Astrocyte of the cerebellum (primary cell): ENCODE measurements at regions not wholly inside any gene's neighbourhood (a gene's known extent, or its start where the extent isn't known, plus 50 kb on each side); places are given as distances from the start of the nearest gene placed in this dataset.

Experiments
- DNase-seq: peaks from one replicate; pipeline ENCODE4 v3.0.0-alpha.2; 2011; ENCODE audit warnings: low read depth
- H3K4me3 ChIP-seq: 2 replicates; pipeline ENCODE4 v1.5.1; 2011; ENCODE audit warnings: mild to moderate bottlenecking, low read depth, low read length, moderate library complexity
- in situ Hi-C: cut with HindIII; loops from 2 replicates; pipeline ENCODE4 v1.10.0; 2017; ENCODE audit warnings: low sequenced_read_pairs
- TF ChIP-seq, protein P1 (sequence below): IDR thresholded peaks from 2 replicates; pipeline ENCODE4 v1.5.1; 2012; ENCODE audit warnings: low read length, low read depth, moderate library complexity, mild to moderate bottlenecking; ENCODE audit errors: missing control alignments

DNA sequence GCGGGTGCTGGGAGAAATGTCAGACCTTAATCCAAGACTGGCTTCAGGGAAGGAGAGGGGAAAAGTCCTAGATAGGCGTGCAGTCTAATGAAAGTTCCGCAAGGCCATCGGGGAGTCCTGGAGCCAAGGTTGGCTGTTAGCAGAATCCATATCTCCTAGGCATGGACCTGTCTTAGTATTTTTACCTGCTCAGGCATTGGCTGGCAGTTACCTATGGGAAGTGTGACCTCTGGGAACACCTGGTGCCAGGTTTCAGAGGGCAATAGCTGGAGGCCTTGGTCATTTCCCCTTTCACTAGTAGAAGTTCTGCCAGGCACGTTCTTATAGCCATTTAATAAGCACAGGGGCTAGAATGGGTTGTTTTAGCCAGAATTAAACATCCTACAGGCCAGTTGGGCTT lies 330.8 kb upstream of the SEMA6D start:
- TF ChIP-seq, protein P1, sequence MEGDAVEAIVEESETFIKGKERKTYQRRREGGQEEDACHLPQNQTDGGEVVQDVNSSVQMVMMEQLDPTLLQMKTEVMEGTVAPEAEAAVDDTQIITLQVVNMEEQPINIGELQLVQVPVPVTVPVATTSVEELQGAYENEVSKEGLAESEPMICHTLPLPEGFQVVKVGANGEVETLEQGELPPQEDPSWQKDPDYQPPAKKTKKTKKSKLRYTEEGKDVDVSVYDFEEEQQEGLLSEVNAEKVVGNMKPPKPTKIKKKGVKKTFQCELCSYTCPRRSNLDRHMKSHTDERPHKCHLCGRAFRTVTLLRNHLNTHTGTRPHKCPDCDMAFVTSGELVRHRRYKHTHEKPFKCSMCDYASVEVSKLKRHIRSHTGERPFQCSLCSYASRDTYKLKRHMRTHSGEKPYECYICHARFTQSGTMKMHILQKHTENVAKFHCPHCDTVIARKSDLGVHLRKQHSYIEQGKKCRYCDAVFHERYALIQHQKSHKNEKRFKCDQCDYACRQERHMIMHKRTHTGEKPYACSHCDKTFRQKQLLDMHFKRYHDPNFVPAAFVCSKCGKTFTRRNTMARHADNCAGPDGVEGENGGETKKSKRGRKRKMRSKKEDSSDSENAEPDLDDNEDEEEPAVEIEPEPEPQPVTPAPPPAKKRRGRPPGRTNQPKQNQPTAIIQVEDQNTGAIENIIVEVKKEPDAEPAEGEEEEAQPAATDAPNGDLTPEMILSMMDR, result no peak
- in situ Hi-C loops, result no loop called here
- no peak overlapping the region for H3K4me3 ChIP-seq
- no peak for DNase-seq

DNA sequence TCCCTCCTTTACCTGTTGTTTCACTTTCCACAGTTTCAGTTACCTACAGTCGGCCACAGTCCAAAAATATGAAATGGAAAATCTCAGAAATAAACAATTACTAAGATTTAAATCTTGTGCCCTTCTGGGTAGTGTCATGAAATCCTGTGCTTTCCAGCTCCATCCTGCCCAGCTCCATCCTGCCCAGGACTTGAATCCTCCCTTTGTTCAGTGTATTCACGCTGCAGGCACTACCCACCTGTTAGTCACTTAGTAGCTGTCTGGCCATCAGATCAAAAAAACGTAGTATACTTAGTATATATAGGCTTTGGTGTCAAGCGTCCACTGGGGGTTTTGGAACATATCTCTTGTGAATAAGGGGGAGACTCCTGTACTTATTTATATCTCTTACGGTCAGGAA lies 329.0 kb upstream of the SEMA6D start:
- no peak for DNase-seq
- in situ Hi-C loops, result no loop called here
- no peak overlapping the region for H3K4me3 ChIP-seq
- TF ChIP-seq, protein P1, result no peak

DNA sequence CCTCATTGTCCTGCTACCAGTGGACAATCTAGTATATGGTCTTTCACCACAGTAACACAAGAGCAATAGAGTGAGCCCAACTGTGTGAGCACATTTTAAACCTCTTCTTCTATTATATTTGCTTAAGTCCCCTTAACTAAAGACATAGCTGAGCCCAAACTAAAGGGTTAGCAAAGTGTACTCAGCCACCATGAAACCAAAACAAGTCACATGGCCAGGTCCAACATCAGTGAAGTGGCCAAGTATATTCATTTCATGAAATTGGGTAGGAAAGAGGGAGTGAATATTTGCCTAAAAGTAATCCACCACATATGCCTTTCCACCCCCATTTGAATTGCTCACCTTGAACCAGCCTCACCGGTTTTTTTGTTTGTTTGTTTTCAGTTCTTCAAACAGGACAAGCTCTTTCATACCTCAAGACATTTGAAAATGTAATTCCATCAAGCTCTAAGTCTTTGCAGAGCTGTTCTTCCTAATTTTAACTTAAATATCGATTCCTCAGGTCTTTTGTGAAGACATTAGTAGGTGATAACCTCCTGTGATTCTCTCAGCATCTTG lies 327.0 kb upstream of the SEMA6D start:
- no peak for DNase-seq
- in situ Hi-C loops, result no loop called here
- TF ChIP-seq, protein P1, result no peak
- no peak overlapping the region for H3K4me3 ChIP-seq

DNA sequence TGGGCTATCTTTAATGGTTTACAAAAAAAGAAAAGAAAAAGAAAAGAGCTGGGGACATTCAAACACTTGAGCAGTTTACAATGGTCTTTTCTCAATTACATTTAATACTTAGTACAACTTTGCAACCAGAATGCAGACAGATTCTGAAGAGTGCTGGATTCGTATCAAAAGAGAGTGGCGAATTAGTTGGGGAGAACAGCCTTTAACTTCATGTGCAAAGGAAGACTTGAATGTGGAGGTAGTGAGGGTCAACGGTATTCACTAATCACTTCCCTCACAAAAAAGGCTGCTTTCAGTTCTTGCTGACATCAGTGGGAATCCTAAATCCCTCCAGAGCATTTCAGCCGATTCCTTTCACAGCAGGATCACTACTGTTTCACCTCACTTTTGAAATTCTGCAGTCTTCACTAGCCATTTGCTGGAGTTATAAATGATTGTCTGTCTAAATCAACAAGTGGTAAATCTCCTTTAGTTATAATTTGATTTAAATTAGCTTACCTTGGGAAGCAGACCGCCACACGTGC lies 323.0 kb upstream of the SEMA6D start:
- in situ Hi-C loops, result no loop called here
- TF ChIP-seq, protein P1, result no peak
- no peak overlapping the region for H3K4me3 ChIP-seq
- no peak for DNase-seq

DNA sequence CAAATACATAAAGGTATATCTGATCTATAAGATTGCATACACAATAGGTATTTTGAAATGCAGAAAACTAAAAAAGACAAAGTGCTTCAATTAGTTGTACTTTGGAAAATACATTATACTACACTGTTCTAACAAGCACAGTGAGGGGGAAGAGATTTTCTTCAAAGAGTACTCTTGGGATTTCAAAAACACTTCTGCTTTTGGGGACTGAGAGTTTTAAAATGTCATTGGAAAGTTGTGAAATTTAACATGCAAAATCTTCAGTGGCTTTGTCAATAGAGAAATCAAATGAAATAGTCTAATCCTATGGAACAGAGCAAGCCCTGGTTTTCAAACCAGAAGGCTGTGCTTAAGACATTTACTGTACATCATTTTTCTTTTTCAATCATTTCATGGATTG lies 322.2 kb upstream of the SEMA6D start:
- TF ChIP-seq, protein P1, result no peak
- H3K4me3 ChIP-seq, result no peak overlapping the region
- no peak for DNase-seq
- in situ Hi-C loops, result no loop called here

DNA sequence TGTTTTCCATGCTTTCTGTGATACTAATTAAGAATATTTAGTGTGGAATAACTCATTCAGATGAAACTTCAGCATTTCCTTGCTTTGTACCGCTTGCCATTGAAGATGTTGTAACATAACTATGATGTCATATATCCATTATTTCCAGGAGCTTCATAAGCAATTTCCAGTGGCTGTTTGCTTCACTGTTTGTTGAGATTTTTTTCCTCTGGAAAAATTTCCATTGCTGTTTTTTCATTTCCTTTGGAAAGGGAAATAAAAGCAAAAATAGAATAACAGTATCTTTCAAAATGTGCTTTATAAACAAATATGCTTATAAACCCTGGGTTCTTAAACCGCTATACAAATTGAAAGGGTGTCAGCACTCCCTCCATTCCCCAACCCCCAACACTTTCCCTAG lies 319.6 kb upstream of the SEMA6D start:
- no peak overlapping the region for H3K4me3 ChIP-seq
- no peak for DNase-seq
- TF ChIP-seq, protein P1, result no peak
- in situ Hi-C loops, result no loop called here
